H1 (cell line): ENCODE measurements at regions not wholly inside any gene's neighbourhood (a gene's known extent, or its start where the extent isn't known, plus 50 kb on each side); places are given as distances from the start of the nearest gene placed in this dataset.

Source experiments
- CTCF ChIA-PET: fragments of 300-600 bp; sonication (Branson Sonifier 250); formaldehyde crosslinking; loops from one replicate; lab custom pipeline; 2021; ENCODE audit not compliant: partially characterized antibody; lab: Charles Lee
- POLR2A ChIA-PET: fragments of 300-600 bp; sonication (Branson Sonifier 250); formaldehyde crosslinking; loops from one replicate; lab custom pipeline; 2021; ENCODE audit warnings: inconsistent platforms; ENCODE audit not compliant: partially characterized antibody; lab: Charles Lee
- DNase-seq, 2 experiments: peaks; one replicate each; pipeline versions ENCODE4 v3.0.0 to v3.0.0-alpha.2; 2010 to 2022; ENCODE audit warnings: low spot score in 2 of 2, low read depth in 1 of 2, mixed read lengths in 1 of 2
- FAIRE-seq: peaks from 2 replicates; lab custom pipeline; 2011; peaks lifted over from hg19 to GRCh38; lab: Jason Lieb, UNC
- H2AFZ ChIP-seq: 2 replicates; pipeline ENCODE4 v1.8.1; 2012; ENCODE audit warnings: low read length, inconsistent platforms
- H2AK5ac ChIP-seq: 2 replicates; pipeline ENCODE4 v1.6.1; 2013; ENCODE audit warnings: low read depth, low read length
- H2BK120ac ChIP-seq: replicated peaks from 2 replicates; pipeline ENCODE3; 2013; ENCODE audit warnings: low read depth, low read length, inconsistent platforms
- H2BK12ac ChIP-seq: 2 replicates; pipeline ENCODE4 v1.6.1; 2013; ENCODE audit warnings: low read depth, low read length
- H2BK15ac ChIP-seq: 2 replicates; pipeline ENCODE4 v1.6.1; 2013; ENCODE audit warnings: low read length
- H2BK20ac ChIP-seq: 2 replicates; pipeline ENCODE4 v1.6.1; 2013; ENCODE audit warnings: low read length
- H2BK5ac ChIP-seq: 2 replicates; pipeline ENCODE4 v1.6.1; 2013; ENCODE audit warnings: low read depth, low read length
- H3K14ac ChIP-seq: 2 replicates; pipeline ENCODE4 v1.6.1; 2013; ENCODE audit warnings: inconsistent platforms; ENCODE audit not compliant: insufficient read length
- H3K18ac ChIP-seq: 2 replicates; pipeline ENCODE4 v1.6.1; 2013; ENCODE audit warnings: low read length; ENCODE audit errors: extremely low read depth
- H3K23ac ChIP-seq: 2 replicates; pipeline ENCODE4 v1.6.1; 2013; ENCODE audit warnings: inconsistent platforms; ENCODE audit not compliant: insufficient read length
- H3K23me2 ChIP-seq: 2 replicates; pipeline ENCODE4 v1.6.1; 2013; ENCODE audit warnings: low read depth, low read length
- H3K27ac ChIP-seq: 2 replicates; pipeline ENCODE4 v1.6.1; 2011; ENCODE audit warnings: low read depth, low read length, inconsistent platforms
- H3K27me3 ChIP-seq, 4 experiments: replicated peaks in 1 of 4; 1 replicate in 1 of 4; 2 replicates in 3 of 4; pipeline versions ENCODE4 v1.6.1 to v1.8.1; 2011 to 2013; ENCODE audit warnings: low read length in 3 of 4, mild to moderate bottlenecking in 3 of 4, inconsistent platforms in 2 of 4, mixed read lengths in 2 of 4, moderate library complexity in 1 of 4; ENCODE audit not compliant: control insufficient read depth in 3 of 4, insufficient read depth in 3 of 4; ENCODE audit errors: extremely low read depth in 1 of 4
- H3K36me3 ChIP-seq, 4 experiments: 2 replicates each; pipeline versions ENCODE4 v1.6.1 to v1.8.1; 2011 to 2013; ENCODE audit warnings: mild to moderate bottlenecking in 4 of 4, low read length in 3 of 4, moderate library complexity in 2 of 4, control low read depth in 1 of 4, inconsistent platforms in 1 of 4; ENCODE audit not compliant: insufficient read depth in 4 of 4, control insufficient read depth in 2 of 4
- H3K4ac ChIP-seq: replicated peaks from 2 replicates; pipeline ENCODE3; 2013; ENCODE audit warnings: low read length, low read depth, mixed read lengths, inconsistent platforms; ENCODE audit not compliant: insufficient read length
- H3K4me1 ChIP-seq, 4 experiments: replicated peaks in 1 of 4; 1 replicate in 1 of 4; 2 replicates in 3 of 4; pipeline versions ENCODE4 v1.6.1 to v1.8.1; 2011 to 2013; ENCODE audit warnings: low read length in 3 of 4, inconsistent platforms in 2 of 4, mixed read lengths in 1 of 4; ENCODE audit not compliant: insufficient read depth in 4 of 4, control insufficient read depth in 3 of 4
- H3K4me2 ChIP-seq, 2 experiments: 2 replicates each; pipeline versions ENCODE4 v1.6.1 to v1.8.1; 2011 to 2013; ENCODE audit warnings: low read depth in 2 of 2, low read length in 2 of 2, control low read depth in 1 of 2, inconsistent platforms in 1 of 2, mild to moderate bottlenecking in 1 of 2; ENCODE audit not compliant: insufficient read depth in 1 of 2
- H3K4me3 ChIP-seq, 4 experiments: fragments of 200-600, 300-600 bp in 1 of 4; sonication (generic), shearing (Covaris generic), sonication (Bioruptor Twin) in 1 of 4; 2 replicates each; pipeline versions ENCODE4 v1.5.1 to v1.8.1; 2011 to 2016; ENCODE audit warnings: low read length in 4 of 4, low read depth in 3 of 4, control low read depth in 2 of 4, inconsistent platforms in 2 of 4, mild to moderate bottlenecking in 2 of 4, mixed read lengths in 1 of 4, moderate library complexity in 1 of 4; ENCODE audit not compliant: insufficient read depth in 2 of 4; ENCODE audit errors: extremely low read depth in 1 of 4
- H3K56ac ChIP-seq: replicated peaks from 2 replicates; pipeline ENCODE3; 2013; ENCODE audit warnings: low read depth, mild to moderate bottlenecking, mixed read lengths, low read length, inconsistent platforms; ENCODE audit not compliant: insufficient read length
- H3K79me1 ChIP-seq: 2 replicates; pipeline ENCODE4 v1.6.1; 2013; ENCODE audit warnings: low read depth, low read length, control low read depth
- H3K79me2 ChIP-seq, 2 experiments: 2 replicates each; pipeline versions ENCODE4 v1.6.1 to v1.8.1; 2012 to 2013; ENCODE audit warnings: low read length in 2 of 2, mild to moderate bottlenecking in 2 of 2, inconsistent platforms in 1 of 2; ENCODE audit not compliant: insufficient read depth in 2 of 2, control insufficient read depth in 1 of 2
- H3K9ac ChIP-seq, 4 experiments: replicated peaks in 1 of 4; 1 replicate in 1 of 4; 2 replicates in 3 of 4; pipeline versions ENCODE4 v1.6.1 to v1.8.1; 2011 to 2013; ENCODE audit warnings: low read depth in 3 of 4, low read length in 3 of 4, control low read depth in 2 of 4, mild to moderate bottlenecking in 2 of 4, moderate library complexity in 2 of 4, inconsistent platforms in 1 of 4; ENCODE audit errors: extremely low read depth in 1 of 4
- H3K9me3 ChIP-seq, 2 experiments: 2 replicates each; pipeline versions ENCODE4 v1.6.1 to v1.8.1; 2012 to 2013; ENCODE audit warnings: mild to moderate bottlenecking in 2 of 2, moderate library complexity in 2 of 2, control low read depth in 1 of 2, inconsistent platforms in 1 of 2, low read depth in 1 of 2, low read length in 1 of 2, mixed read lengths in 1 of 2; ENCODE audit not compliant: insufficient read depth in 2 of 2
- H4K20me1 ChIP-seq, 2 experiments: replicated peaks in 1 of 2; 2 replicates each; pipeline versions ENCODE3 to v1.8.1; 2011 to 2013; ENCODE audit warnings: inconsistent platforms in 2 of 2, low read length in 2 of 2, mild to moderate bottlenecking in 1 of 2; ENCODE audit not compliant: insufficient read depth in 2 of 2, control insufficient read depth in 1 of 2
- H4K5ac ChIP-seq: 2 replicates; pipeline ENCODE4 v1.6.1; 2013; ENCODE audit warnings: low read length, low read depth, mixed read lengths, inconsistent platforms; ENCODE audit not compliant: insufficient read length
- H4K8ac ChIP-seq: 2 replicates; pipeline ENCODE4 v1.8.0; 2013; ENCODE audit warnings: mild to moderate bottlenecking, moderate library complexity, low read length, inconsistent platforms; ENCODE audit not compliant: insufficient read depth; ENCODE audit errors: extremely low read depth
- H4K91ac ChIP-seq: replicated peaks from 2 replicates; pipeline ENCODE3; 2013; ENCODE audit warnings: low read length, mixed read lengths, inconsistent platforms; ENCODE audit not compliant: insufficient read length
- BCL11A ChIP-seq, 2 experiments: IDR thresholded peaks; one replicate each; pipeline ENCODE4 v1.6.1; 2011; ENCODE audit warnings: low read depth in 2 of 2, low read length in 2 of 2, mild to moderate bottlenecking in 2 of 2
- KDM5A ChIP-seq: fragments of 200-600 bp; IDR thresholded peaks from 2 replicates; pipeline ENCODE4 v1.7.1; 2012; ENCODE audit warnings: mild to moderate bottlenecking, low read length, inconsistent platforms, mixed read lengths
- MAFK ChIP-seq: IDR thresholded peaks from 2 replicates; pipeline ENCODE4 v1.6.1; 2012; ENCODE audit warnings: low read depth, mild to moderate bottlenecking, improper control_type of control experiment, low read length
- PHF8 ChIP-seq: fragments of 200-600 bp; sonication (generic); conservative IDR thresholded peaks from 2 replicates; pipeline ENCODE4 v1.7.1; 2012; ENCODE audit warnings: low read depth, mild to moderate bottlenecking, inconsistent platforms, low read length, moderate library complexity
- POLR2A ChIP-seq, 2 experiments: IDR thresholded peaks; 1 replicate in 1 of 2; 2 replicates in 1 of 2; pipeline ENCODE4 v1.6.1; 2011; ENCODE audit warnings: low read depth in 2 of 2, low read length in 2 of 2, mild to moderate bottlenecking in 2 of 2; ENCODE audit errors: control extremely low read depth in 1 of 2
- RAD21 ChIP-seq, 2 experiments: IDR thresholded peaks in 1 of 2; conservative IDR thresholded peaks in 1 of 2; 2 replicates each; pipeline ENCODE4 v1.6.1; 2011; ENCODE audit warnings: low read depth in 2 of 2, low read length in 2 of 2, improper control_type of control experiment in 1 of 2, inconsistent platforms in 1 of 2, mild to moderate bottlenecking in 1 of 2, moderate library complexity in 1 of 2
- RFX5 ChIP-seq: IDR thresholded peaks from 2 replicates; pipeline ENCODE4 v1.6.1; 2011; ENCODE audit warnings: low read depth, low read length, improper control_type of control experiment, borderline replicate concordance
- SAP30 ChIP-seq: fragments of 300-600 bp; sonication (generic); IDR thresholded peaks from 2 replicates; pipeline ENCODE4 v1.7.1; 2012; ENCODE audit warnings: low read length, moderate library complexity, mild to moderate bottlenecking, inconsistent platforms; ENCODE audit not compliant: insufficient read depth, insufficient replicate concordance
- ZNF274 ChIP-seq: IDR thresholded peaks from 2 replicates; pipeline ENCODE4 v1.7.0; 2012; ENCODE audit warnings: low read length, borderline replicate concordance; ENCODE audit errors: extremely low read depth
- TF ChIP-seq, protein P1 (sequence below): IDR thresholded peaks from 2 replicates; pipeline ENCODE4 v1.6.1; 2012; ENCODE audit warnings: inconsistent platforms

DNA sequence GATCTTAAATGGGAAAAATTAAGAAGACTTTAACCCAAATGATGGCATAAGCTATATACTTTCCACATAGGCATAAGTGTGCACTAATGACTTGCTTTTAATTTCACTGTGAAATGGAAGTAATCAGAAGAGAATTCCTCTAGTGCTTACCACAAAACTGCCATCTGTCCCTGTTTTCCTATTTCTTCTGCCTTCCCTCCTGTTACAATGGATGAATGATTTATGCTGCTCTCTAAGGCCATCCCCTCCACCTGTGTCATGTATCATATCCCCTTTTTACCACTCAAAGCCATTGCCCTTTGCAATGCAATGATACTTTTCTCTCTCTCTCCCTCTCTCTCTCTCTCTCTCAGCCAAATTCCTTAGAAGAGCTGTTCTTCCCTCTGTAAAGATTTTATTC is 109.1 kb downstream of the C12orf50 start:
- Histone ChIP-seq H4K5ac (no peak overlapping the region), H3K27ac (no peak overlapping the region), H3K9me3 (no peaks in the 10 kb centered on the region), H3K18ac (no peak overlapping the region), H3K4me2 (no peak overlapping the region), H3K79me2 (no peaks in the 10 kb centered on the region), H2BK12ac (no peak overlapping the region), H3K23ac (no peak overlapping the region), H3K23me2 (no peaks in the 10 kb centered on the region), H4K91ac (no peak overlapping the region), H3K79me1 (no peaks in the 10 kb centered on the region), H2AK5ac (no peak overlapping the region), H2BK120ac (no peak overlapping the region), H4K20me1 (no peaks in the 10 kb centered on the region), H2BK5ac (no peak overlapping the region), H3K36me3 (no peaks in the 10 kb centered on the region), H4K8ac (no peak overlapping the region), H3K4me3 (no peak overlapping the region), H3K14ac (no peak overlapping the region), H2BK20ac (no peak overlapping the region), H3K9ac (no peak overlapping the region), H3K4ac (no peak overlapping the region), H3K56ac (no peak overlapping the region), H3K4me1 (no peaks in the 10 kb centered on the region), H3K27me3 (no peaks in the 10 kb centered on the region), H2AFZ (no peak overlapping the region), H2BK15ac (no peak overlapping the region)
- FAIRE-seq (no peak), DNase-seq (no peak)
- TF ChIP-seq BCL11A (IDR thresholded peaks at IDR 0.05; ENCODE audit: low read depth in 2 of 2, low read length in 2 of 2) (no peak), PHF8 (no peak), RFX5 (no peak), KDM5A (no peak), POLR2A (IDR thresholded peaks at IDR 0.05; ENCODE audit: control extremely low read depth in 1 of 2, low read depth in 2 of 2, low read length in 2 of 2) (no peak), MAFK (no peak), SAP30 (no peak), ZNF274 (no peak), RAD21 (IDR thresholded peaks at IDR 0.05 in 1 of 2, conservative IDR thresholded peaks at IDR 0.05 in 1 of 2; ENCODE audit: low read depth in 2 of 2, low read length in 2 of 2) (no peak)
- TF ChIP-seq, protein P1, sequence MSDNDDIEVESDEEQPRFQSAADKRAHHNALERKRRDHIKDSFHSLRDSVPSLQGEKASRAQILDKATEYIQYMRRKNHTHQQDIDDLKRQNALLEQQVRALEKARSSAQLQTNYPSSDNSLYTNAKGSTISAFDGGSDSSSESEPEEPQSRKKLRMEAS = no peak
- POLR2A ChIA-PET = no interaction called here
- CTCF ChIA-PET = interaction anchor here (1.0 to 2.0 kb wide), 2 partner anchors 13 to 33 kb away, joined by 4 to 5 read pairs; no protein-coding TSS in a partner anchor
